Kidney epithelial cell (primary cell): ENCODE measurements at regions not wholly inside any gene's neighbourhood (a gene's known extent, or its start where the extent isn't known, plus 50 kb on each side); places are given as distances from the start of the nearest gene placed in this dataset.

Experiments used
- DNase-seq: peaks from one replicate; pipeline ENCODE4 v3.0.0-alpha.2; 2010; ENCODE audit warnings: low read depth
- H3K27me3 ChIP-seq: 2 replicates; pipeline ENCODE4 v1.6.0; 2011; ENCODE audit warnings: low read length; ENCODE audit not compliant: control insufficient read depth, insufficient read depth
- H3K36me3 ChIP-seq: 2 replicates; pipeline ENCODE4 v1.5.1; 2011; ENCODE audit warnings: low read length; ENCODE audit not compliant: control insufficient read depth, insufficient read depth
- H3K4me3 ChIP-seq: 2 replicates; pipeline ENCODE4 v1.5.1; 2011; ENCODE audit warnings: low read depth, mild to moderate bottlenecking, control low read depth, low read length
- TF ChIP-seq, protein P1 (sequence below): IDR thresholded peaks from 2 replicates; pipeline ENCODE4 v1.5.1; 2011; ENCODE audit warnings: mild to moderate bottlenecking, moderate library complexity, low read length, control low read depth, inconsistent platforms; ENCODE audit not compliant: insufficient read depth, poor library complexity, severe bottlenecking

DNA sequence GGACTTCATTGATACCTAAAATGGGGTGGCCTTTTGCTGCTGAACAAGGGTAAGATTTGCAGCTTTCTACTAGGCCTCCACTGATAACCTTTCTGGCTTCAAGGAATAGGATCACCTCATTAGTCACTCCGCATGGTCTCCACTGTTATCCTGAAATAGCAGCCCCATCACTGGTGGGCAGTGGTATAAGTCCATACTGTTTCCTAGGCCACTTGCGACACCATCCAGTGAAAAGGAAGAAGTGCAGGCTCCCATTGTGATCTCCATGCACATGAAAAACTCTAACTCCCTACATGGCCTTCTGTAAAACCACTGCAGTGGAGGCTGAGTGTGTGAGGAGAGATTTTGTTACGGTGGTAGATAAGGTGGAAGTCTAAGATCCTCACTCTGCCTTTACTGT, 1455.9 kb downstream of the SI start:
- Histone ChIP-seq H3K27me3 (no peaks in the 10 kb centered on the region), H3K4me3 (no peak overlapping the region), H3K36me3 (no peaks in the 10 kb centered on the region)
- TF ChIP-seq, protein P1, sequence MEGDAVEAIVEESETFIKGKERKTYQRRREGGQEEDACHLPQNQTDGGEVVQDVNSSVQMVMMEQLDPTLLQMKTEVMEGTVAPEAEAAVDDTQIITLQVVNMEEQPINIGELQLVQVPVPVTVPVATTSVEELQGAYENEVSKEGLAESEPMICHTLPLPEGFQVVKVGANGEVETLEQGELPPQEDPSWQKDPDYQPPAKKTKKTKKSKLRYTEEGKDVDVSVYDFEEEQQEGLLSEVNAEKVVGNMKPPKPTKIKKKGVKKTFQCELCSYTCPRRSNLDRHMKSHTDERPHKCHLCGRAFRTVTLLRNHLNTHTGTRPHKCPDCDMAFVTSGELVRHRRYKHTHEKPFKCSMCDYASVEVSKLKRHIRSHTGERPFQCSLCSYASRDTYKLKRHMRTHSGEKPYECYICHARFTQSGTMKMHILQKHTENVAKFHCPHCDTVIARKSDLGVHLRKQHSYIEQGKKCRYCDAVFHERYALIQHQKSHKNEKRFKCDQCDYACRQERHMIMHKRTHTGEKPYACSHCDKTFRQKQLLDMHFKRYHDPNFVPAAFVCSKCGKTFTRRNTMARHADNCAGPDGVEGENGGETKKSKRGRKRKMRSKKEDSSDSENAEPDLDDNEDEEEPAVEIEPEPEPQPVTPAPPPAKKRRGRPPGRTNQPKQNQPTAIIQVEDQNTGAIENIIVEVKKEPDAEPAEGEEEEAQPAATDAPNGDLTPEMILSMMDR = peak; percentile 22
- no peak for DNase-seq

DNA sequence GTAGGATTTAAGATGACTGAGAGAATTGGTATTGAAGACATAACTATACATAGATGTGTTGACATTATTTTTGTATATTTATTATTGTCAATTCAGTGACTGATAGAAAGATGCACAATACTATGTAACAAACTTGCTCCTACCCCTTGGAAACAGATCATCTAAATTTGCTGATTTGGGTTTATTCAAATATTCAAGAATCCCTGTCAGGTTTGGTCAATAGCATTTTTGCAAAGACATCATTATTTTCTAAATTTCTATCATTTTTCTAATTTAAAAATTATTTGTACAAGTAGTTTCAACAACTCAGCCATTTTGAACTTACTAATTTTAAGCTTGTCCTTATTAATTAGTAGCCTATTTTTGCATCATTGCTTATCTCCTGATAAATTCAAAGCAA, 1463.4 kb downstream of the SI start:
- no peak overlapping the region for H3K4me3 ChIP-seq
- TF ChIP-seq, protein P1 = no peak
- DNase-seq = no peak
- H3K36me3 ChIP-seq = no peaks in the 10 kb centered on the region
- no peaks in the 10 kb centered on the region for H3K27me3 ChIP-seq

DNA sequence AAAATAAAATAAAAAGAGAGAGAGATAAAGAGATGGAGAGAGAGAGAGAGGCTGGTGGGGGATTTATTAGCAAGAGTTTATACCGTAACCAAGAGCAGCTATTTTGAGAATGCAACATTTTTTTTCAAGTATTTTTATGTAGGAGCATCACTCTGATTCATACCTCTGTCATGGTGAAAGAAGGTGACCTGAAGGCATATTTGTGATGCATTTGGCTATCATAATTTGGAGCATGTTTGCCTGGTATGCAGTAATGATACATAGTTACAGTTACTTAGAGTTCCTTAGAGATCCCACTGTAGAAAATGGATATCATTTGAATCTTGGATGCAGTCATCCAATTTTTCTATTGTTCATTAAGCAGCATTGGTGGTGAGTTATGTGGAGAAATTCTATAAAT, 1472.4 kb downstream of the SI start:
- TF ChIP-seq, protein P1 = no peak
- no peaks in the 10 kb centered on the region for H3K27me3 ChIP-seq
- H3K4me3 ChIP-seq = no peak overlapping the region
- no peaks in the 10 kb centered on the region for H3K36me3 ChIP-seq
- no peak for DNase-seq

DNA sequence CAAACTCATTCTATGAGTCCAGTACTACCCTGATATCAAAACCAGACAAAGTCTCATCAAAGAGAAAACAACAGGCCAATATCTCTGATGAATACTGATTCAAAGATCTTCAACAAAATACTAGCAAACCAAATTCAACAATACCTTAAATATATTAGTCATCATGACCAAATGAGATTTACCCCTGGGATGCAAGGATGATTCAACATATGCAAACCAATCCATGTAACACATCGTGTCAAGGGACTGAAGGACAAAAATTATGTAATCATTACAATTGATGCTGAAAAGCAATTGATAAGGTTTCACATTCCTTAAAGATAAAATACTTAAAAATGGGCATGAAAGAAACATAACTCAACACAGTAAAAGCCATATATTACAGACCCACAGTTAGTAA, 1476.9 kb downstream of the SI start:
- Histone ChIP-seq H3K36me3 (no peaks in the 10 kb centered on the region), H3K27me3 (no peaks in the 10 kb centered on the region), H3K4me3 (no peak overlapping the region)
- TF ChIP-seq, protein P1 = no peak
- DNase-seq = no peak

DNA sequence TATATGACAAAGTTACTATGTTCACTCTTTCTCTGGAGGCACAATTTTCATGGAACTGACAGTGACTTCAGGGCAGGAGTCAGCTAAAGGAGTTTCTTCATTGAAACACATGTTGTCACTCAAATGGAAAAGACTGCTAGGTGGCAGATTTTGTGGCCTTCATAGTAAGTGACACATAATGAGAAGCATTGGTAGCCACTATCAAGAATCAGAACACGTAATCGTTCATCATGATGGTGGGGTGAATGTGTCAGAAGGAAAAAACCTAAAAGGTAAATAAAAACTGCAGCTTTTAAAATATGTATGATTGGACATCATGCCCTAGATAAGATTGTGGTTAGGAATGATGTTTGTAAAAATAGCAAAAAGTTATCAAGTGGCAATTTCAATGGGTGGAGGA, 1491.0 kb downstream of the SI start:
- TF ChIP-seq, protein P1 = no peak
- Histone ChIP-seq H3K4me3 (no peak overlapping the region), H3K27me3 (no peaks in the 10 kb centered on the region), H3K36me3 (no peaks in the 10 kb centered on the region)
- DNase-seq = no peak

DNA sequence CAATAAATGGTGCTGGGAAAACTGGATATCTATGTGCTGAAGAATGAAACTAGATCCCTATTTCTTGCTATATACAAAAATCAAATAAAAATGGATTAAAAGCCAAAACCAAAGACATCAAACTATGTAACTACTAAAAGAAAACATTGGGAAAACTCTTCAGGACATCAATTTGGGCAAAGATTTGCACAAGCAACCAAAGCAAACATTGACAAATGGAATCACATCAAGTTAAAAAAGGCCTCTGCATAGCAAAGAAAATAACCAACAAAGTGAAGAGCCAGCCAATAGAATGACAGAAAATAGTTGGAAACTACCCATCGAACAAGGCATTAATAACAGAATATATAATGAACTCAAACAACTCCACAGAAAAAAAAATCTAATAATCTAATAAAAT, 1495.3 kb downstream of the SI start:
- H3K4me3 ChIP-seq = no peak overlapping the region
- TF ChIP-seq, protein P1 = no peak
- no peaks in the 10 kb centered on the region for H3K27me3 ChIP-seq
- no peak for DNase-seq
- H3K36me3 ChIP-seq = no peaks in the 10 kb centered on the region
